Mucosa of gallbladder (tissue), 1 donor: ENCODE measurements at regions not wholly inside any gene's neighbourhood (a gene's known extent, or its start where the extent isn't known, plus 50 kb on each side); places are given as distances from the start of the nearest gene placed in this dataset.
"Not testable (repeated sequence)": the region's sequence is repeated elsewhere in the genome, so short reads cannot be mapped to it uniquely, and the experiment has no call there.

Source experiments
- DNase-seq: peaks from one replicate; pipeline ENCODE4 v3.0.0-alpha.2; 2020; ENCODE audit warnings: low spot score
- donor health status: DM: no; HTN: no; CAD: no.

DNA sequence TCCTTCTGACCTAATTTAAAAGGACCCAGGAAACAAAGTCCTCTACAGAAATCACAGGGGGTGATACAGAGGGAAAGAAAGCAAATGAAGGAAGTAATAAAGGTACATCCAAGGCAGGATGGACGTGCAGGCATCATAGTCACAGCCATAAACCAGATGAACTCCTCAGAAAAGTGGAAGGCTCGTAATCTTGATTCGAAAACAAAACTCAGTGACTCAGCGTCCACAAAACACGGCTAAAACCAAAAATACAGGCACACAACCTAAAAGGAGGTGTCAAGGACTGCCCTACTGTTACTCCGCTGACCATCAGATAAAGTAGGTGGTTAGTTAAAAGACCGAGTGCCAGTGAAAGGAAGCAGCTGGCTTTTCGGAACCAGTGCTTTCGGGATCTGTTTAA lies 81.5 kb downstream of the TRIM69 start:
- not testable (repeated sequence) for DNase-seq

DNA sequence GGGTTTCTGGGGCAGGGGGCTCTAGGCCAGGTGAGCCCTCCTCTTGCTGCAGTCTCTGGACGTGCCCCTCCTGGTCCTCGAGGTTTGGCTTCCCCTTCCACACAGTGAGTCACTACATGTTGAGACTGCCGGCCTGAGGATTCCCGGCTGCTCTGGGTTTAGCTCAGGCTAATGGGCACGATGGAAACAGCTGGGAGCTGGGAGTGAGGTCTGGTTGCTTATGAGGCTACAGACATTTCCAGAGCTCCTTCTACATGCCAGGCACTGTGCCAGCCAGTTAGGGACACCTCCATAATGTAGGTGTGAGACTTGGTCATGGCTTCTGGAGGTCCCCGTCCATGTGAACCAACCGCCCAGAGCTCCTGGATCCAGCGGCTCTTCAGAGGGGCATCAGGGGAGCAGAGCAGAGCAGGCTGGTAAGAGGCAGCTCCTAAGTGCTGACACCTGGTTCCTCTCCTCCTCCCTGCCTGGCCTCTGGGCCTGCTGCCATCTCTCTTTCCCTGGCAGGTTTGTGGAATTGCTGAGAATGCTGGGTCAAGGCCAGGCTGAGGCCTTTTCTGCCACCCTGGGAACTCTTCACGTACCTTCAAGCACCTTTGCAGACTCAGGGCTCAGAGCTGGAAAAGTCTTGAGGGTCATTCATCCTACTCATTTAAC lies 83.1 kb downstream of the TRIM69 start:
- DNase-seq = peak; percentile 26

DNA sequence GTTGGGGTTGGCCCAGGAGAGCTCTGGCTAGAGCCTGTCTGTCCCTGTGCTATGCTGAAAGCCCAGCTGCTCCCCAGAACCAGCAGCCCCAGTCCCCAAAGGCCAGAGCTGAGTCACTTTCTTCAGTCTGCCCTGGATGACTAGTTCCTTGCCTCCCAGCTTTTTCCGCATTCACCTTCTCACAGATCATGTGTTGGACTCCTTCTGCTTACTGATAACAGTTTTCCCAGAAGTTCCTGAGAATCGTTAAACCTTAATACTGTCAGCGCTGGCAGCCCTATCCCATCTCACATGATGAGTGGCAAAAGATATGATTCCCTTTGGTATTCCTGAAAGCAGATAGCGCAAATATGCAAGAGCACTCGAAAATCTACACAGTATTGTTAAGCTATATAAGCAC lies 84.2 kb downstream of the TRIM69 start:
- DNase-seq = peak; percentile 51

DNA sequence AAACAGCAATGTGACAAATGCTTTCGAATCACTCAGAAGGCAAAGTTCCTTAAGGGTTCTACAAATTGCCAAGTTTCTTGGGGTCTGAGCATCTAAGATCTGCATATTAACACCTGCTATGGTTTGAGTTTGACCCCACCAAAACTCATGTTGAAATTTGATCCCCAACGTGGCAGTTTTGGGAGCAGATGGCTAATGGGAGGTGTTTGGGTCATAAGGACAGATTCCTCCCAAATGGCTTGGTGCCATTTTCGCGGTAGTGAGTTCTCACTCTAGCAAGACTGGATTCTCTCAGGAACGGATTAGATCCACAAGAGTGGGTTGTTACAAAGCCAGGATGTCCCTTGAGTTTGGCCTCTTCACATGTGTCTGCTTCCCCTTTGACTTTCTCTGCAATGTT lies 84.6 kb downstream of the TRIM69 start:
- not testable (repeated sequence) for DNase-seq

DNA sequence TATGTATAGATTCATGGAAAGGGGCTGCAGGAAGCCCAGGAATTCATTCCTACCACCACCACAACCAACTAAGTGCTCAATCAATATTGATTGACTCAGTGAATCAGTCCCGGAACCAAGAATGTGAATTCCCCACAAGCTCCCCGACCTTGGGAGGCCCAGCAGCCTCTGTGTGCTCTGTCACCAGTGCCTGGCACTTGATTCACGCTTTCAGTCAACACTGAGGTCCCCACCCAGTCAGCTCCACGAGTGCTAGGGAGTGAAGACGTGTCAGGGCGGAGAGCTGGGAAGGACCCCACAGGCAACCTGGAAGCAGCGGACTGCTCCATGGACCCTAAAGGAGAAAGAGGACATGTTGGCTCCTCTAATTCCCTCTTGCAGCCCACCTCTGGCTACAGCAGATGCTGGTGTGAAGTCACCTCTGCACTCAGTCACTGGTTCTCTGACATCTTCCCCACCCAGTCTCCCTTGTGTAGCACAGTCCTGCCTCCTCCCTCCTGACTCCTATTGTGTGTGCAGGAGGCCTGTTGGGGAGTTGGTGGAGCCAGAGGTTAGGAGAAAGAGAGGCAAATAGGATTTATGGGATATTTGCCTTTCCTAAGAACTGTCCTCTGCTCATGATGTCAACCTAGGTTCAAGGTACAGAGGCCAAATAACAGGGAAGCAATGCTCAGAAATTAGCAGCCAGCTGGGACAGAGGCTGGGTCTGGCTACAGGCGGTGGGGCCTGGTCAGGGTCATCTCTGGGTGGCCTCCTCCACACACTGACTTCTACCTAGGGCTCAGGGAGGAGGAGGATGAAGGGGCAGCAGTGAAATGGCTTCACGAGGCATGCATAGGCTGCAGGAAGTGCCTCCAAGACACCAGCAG lies 88.2 kb downstream of the TRIM69 start:
- DNase-seq = not testable (repeated sequence)

DNA sequence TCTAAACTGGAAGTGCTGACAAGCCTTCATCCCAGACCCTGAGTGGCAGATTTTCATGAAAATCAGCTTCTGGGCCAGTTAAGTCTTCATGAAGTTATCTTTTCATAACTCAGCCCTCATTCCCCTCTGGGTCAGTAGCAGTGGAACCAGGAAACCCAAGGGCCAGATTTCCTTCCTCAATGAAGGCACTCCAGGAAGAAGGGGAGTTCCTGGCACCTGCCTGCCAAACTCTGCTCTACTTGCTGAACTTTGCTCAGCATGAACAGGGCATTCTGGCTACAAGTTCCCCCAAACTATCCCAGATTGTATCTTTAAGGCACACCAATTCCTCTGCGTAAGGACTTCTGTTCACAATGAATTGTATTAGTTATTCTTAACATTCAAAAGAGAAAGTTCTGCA lies 90.3 kb downstream of the TRIM69 start:
- DNase-seq = not testable (repeated sequence)

DNA sequence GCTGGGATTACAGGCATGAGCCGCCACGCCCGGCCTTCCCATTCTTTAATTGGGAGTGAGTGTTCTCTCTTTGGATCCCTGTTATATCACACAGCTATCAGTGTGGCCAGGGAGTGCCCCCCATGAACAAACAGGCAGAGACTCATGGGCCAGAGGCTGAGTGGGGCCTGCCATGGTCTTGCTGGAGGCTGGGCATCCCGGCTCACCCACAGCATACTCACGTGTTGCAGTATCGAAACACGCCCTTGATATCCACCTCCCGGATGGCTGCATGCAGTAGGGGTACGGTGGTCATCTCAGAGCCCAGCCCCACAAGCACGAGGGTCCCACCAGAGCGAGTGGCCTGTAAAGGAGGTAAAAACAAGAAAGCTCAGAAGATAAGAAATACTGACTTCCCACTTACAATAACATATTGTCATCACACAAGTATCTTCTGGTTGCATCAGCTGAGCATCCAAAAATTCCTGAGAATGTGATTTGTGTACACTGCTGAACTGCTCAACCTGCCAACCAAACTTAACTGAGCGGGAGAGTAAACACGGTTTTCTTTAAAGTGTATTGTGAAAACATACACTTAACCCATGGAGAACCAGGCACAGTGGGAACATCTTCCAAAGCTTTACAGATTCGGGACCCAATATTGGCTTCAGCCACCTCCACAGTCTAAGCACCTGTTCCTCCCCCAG lies 92.0 kb downstream of the TRIM69 start:
- not testable (repeated sequence) for DNase-seq

DNA sequence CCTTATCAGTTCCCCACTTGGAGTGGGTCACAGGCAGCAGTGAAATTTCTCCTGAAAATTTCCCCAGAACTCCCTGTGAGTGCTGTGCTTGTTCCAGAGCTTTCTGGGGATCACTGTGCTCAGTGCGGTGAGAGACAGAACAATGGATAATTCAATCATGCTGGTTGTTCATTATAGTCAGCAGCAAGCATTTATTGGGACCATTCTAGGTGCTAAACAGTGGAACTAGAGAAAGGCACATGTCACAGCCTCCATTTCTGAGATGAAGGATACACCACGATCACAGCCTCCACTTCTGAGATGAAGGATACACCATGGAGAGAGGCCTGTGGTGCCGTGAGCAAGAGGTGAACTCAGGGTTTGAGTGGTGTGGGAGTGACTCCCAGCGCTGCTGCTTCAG lies 92.8 kb downstream of the TRIM69 start:
- not testable (repeated sequence) for DNase-seq

DNA sequence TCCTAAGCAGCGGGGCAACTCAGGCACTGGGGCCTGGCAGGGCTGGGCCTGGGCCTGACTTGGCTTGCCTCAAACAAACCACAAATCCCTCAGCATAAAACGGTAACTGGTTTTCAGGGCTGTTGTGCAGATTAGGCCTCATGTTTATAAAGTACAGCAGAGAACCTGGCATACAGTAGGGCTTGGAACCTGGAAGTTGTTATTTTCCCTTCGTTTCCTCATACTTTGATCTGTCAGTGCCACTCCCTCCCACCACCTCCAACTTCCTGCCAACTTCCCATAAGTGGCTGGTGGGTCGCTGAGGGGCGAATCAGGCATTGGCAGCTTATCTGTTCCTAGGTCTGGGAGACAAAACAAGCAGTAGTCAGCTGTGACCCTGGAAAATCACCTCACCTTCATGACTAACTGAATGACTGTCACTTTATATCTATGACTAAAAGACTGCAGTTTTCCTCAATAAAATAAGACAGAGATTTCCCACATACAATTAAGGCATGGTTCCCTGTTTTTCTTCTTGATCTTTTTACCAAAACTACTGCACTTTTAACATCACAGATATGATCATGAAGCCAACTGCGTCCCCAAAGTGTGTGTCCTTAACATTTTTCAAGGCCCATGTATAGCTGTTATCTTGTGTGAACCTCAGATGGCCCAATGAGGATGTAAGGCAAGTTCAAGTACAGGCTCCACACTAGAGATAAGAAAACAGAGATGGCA lies 94.5 kb downstream of the TRIM69 start:
- peak; percentile 74 for DNase-seq

DNA sequence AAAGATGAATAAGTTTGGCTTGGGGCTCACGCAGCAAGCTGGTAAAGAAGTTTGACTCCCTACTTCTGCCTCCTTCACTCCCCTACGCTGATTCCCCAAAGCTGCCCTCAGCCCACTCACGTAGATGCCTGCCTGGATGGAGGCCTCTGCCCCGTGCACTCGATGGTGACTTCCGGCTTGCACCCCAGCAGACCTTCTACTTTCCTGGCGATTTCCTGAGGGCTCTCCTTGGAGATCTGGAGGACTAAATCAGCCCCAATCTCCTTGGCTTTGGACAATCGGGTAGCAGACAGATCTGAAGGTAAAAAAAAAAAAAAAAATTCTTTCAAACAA lies 95.0 kb downstream of the TRIM69 start:
- DNase-seq = not testable (repeated sequence)

DNA sequence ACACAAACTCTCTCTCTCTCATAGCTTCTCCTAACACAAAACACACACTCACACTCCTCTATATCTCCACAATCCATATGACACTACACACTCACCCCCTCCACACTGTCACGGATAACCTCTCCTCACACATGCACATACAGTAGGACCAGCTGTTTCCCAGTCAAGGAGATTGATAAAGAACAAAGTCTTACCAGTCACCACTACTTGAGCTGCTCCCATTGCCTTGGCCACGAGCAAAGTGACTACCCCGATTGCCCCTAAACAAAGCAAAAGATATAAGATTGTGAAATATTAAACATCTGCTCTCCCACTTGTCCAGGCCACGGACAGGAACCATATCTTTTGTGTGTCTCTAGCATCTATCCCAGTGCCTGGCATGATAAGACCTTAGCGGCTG lies 95.8 kb downstream of the TRIM69 start:
- not testable (repeated sequence) for DNase-seq

DNA sequence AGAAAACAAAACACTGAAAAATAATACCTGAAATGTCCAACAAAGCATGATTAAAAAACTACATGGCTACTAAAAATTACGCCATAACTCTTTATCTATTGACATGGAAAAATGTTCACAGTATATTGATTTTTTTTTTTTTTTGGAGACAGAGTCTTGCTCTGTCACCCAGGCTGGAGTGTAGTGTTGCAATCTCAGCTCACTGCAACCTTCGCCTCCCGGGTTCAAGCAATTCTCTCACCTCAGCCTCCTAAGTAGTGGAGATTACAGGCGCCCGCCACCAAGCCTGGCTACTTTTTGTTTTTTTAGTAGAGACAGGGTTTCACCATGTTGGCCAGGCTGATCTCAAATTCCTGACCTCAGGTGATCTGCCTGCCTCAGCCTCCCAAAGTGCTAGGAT lies 96.8 kb downstream of the TRIM69 start:
- DNase-seq = not testable (repeated sequence)

DNA sequence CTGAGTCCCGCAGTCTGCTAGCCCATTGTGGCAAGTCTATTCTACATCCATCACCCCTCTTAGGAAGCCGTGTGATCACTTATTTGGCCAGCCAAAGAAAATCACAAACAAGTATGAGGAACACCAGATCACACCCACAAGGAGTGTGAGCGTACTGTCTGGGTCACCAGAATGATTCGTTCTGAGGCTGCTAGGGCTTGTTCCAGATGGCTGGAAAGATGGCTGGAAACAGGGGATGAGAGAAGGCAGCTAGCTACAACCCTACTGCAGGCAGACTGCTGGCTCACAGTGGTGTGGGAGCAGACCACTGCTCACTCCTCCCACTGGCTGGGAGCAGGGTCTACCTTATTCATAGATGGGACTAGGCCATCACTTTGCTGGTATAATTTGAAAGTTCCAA lies 97.4 kb downstream of the TRIM69 start:
- not testable (repeated sequence) for DNase-seq

DNA sequence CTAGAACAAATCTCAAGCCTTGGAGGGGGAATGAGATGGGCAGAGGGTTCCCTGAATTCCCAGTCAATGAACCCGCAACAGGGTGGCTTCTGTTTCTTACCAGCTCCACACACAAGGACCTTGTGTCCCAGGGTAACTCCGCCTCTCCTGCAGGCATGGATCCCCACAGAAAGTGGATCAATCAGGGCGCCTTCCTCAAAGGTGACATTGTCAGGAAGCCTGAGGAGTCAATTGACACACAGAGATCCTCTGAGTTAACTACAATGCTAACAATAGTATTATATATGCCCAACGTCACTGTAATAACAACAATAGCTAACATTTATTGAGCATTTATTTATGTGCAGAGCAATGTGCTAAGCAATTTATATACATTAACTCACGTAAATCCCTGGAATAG lies 98.8 kb downstream of the TRIM69 start:
- DNase-seq = not testable (repeated sequence)

DNA sequence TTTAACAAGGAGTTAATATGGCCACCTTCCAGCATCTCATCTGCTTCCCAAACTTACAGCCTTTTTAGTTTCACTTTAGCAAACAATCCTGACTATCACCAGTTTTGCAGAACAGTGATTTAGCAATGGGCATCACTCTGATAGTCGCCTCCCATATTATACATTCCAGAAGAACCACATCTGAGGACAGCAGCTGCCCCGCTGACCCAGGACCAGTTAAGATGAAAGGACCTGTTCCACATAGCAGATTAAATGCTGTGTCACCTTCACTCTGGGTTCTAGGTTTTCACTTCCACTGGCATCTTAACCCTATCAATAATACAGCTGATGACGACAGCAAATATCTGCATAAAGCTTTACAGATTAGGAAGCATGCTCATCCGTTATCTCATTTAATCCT lies 99.8 kb downstream of the TRIM69 start:
- no peak for DNase-seq

DNA sequence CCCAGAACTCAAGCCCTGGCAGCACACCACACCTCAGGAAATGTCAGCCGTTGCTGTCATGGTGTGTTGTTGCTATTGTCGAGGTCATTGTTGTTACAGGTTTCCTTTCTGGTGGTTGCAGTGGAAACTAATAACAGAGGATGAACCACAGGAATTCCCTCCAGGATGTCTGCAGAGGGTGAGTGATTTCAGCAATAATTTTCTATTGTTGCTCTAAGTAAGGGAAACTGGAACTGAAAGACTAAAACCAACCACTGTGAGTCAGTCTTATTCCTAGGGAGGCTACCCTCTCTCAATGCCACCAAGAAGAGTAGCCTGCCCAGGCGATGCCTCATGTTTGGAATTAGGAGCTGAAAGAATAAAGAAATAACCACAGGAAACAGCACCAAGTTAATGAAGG lies 102.6 kb downstream of the TRIM69 start:
- not testable (repeated sequence) for DNase-seq

DNA sequence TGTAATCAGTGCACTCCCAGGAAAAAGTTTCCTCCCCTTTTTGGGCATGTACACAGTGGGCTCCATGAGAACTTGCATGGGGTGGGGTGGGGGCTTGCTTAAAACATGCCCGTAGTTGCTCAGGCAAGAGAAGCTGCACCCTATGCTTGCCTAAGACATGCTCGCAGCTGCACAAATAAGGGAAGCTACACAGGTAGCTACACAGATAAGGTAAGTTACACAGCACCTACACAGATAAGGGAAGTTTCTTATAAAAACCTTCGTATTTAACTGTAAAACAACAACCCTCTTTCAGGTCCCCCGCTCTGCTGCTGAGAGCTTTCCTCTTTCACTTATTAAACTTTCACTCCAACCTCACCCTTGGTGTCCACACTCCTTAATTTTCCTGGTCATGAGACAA lies 105.4 kb downstream of the TRIM69 start:
- DNase-seq = not testable (repeated sequence)

DNA sequence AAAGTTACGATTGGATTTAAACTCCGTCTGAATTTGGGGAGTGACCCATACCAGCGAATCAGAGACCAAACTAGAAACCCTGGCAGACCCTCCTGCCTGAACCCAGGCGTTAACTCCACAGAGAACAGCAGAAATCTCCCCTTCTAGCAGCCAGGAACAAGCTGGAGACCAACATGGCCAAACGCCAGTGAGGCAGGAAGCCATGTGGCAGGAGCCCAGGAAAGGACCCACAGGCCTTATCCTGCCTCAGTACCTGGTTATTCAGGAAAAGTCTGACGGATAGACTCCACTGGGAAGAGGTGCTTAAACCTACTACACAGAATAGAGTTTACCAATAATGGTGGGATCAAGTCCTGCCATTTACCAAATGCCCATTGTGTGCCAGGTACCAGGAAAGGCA lies 106.6 kb downstream of the TRIM69 start:
- not testable (repeated sequence) for DNase-seq

DNA sequence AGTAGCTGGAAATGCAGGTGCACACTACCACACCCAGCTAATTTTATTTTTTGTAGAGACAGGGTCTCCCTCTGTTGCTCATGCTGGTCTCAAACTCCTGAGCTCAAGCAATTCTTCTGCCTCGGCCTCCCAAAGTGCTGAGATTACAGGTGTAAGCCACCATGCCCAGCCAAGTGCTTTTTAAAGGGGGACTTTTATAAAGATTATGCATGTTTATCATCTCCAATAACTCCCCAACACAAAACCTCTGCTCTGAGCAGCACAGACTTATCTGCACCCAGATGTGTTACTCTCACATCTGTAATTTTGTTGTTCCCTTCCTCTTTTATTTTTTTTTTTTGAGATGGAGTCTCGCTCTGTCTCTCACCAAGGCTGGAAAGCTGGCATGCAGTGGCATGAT lies 108.6 kb downstream of the TRIM69 start:
- DNase-seq = not testable (repeated sequence)

DNA sequence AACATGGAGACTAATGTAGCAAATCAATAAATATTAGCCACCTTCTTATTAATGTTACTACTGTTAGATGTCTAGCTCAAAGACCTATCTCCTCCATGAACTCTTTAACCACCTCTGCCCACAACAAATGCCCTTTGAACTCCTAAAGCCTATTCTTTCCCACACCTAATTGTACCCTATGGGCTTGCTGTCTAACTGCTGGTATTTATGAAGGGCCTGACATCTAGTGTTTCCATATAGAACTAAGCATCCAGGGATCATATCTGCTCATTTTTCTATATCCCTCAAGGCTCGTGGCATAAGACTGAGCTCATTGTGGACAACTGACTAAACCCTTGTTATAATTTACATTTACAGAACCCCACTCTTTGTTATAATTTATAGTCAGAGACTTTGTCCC lies 109.8 kb downstream of the TRIM69 start:
- DNase-seq = not testable (repeated sequence)

DNA sequence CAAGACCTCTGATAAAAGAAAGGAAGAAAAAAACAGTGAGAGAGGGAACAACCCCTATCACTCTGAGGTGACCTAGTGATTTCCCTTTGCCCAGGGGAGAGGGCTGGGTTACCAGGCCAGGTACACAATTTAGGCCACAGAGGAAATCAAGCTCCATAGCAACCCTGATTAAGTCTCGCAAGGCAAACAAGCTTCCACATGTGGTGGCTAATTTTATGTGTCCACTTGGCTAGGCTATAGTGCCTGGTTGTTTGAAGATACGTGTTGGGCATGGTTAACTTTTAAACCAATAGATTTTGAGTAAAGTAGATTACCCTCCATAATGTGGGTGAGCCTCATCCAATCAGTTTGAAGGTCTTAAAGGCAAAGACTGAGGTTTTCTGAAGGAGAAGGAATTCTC lies 108.9 kb upstream of the TERB2 start:
- DNase-seq = not testable (repeated sequence)

DNA sequence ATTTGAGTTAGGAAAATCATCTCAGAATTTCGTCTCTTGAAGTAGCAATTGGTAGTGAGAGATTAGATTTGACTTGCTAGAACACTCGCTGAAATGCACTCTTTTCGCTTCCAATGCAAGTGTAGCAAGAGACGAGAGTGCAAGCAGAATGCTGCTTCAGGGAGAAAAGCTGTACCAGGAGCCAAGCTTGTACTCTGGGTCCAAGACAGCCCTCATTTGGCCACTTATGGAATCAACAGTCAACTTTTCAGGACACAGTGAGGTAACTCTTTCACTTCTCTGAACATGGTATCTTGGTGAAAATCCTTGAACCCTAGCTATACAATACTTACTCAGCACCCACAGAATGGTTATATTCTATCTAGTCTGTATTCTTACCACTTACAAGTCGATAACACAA lies 107.6 kb upstream of the TERB2 start:
- peak; percentile 21 for DNase-seq
